ENCODE measurements at regions not wholly inside any gene's neighbourhood (a gene's known extent, or its start where the extent isn't known, plus 50 kb on each side); places are given as distances from the start of the nearest gene placed in this dataset.

DNA sequence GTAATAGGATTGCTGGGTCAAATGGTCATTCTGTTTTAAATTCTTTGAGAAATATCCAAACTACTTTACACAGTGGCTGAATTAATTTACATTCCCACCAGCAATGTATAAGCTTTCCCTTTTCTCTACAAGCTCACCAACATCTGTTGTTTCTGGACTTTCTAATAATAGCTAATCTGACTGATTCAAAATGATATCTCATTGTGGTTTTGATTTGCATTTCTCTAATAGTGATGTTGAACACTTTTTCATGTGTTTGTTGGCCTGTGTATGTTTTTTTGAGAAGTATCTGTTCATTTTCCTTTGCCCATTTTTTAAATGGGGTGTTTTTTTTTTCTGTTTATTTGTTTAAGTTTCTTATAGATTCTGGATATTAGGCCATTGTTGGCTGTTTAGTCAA lies 659.0 kb upstream of the GNPDA2 start:
- no peak for TF ChIP-seq POLR2A (IDR thresholded peaks at IDR 0.05)
- TF ChIP-seq, protein P1, sequence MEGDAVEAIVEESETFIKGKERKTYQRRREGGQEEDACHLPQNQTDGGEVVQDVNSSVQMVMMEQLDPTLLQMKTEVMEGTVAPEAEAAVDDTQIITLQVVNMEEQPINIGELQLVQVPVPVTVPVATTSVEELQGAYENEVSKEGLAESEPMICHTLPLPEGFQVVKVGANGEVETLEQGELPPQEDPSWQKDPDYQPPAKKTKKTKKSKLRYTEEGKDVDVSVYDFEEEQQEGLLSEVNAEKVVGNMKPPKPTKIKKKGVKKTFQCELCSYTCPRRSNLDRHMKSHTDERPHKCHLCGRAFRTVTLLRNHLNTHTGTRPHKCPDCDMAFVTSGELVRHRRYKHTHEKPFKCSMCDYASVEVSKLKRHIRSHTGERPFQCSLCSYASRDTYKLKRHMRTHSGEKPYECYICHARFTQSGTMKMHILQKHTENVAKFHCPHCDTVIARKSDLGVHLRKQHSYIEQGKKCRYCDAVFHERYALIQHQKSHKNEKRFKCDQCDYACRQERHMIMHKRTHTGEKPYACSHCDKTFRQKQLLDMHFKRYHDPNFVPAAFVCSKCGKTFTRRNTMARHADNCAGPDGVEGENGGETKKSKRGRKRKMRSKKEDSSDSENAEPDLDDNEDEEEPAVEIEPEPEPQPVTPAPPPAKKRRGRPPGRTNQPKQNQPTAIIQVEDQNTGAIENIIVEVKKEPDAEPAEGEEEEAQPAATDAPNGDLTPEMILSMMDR (IDR thresholded peaks at IDR 0.05), result no peak
- no peak for TF ChIP-seq EP300 (IDR thresholded peaks at IDR 0.05)
